ENCODE measurements at regions not wholly inside any gene's neighbourhood (a gene's known extent, or its start where the extent isn't known, plus 50 kb on each side); places are given as distances from the start of the nearest gene placed in this dataset.

DNA sequence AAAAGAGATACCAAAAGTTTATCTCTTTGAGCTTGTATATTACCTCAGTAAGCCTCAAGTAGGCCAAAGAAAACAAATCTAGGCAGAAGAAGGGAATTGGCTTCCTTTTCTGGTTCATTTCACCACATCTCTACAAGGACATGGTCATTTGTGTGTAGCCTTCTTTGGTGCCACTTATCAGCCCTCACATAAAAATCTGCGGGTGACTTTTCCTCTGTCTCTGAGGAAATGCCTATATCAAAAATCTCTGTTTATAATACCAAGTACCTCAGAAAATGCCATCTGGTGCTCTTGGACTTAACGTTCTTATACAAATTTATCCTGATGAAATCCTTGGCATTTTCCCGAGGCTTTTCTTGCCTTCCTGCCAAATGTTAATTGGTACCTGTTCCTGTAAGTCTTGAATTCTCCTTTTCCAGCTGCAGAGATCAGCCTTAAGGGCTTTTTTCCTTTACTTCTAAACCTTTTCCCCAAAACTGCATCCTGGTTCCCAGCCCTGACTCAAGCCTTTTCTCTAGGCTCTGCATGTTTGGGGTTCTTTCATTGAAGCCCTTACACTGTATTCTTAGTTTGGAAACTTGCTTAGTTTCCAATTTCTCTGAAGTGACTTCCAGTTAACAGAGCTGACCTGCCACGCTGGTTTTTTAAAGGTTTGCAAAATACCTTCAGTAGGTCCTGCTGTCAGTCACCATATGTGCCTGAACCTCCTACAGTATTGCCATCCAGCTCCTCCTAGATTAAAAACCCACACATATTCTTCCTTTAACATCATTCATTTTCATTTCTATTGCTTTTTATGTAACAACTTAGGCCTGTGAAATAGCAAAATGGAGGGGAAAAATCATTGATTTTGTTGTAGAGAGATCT, 191.2 kb upstream of the PREP start:
- TF ChIP-seq, protein P1, sequence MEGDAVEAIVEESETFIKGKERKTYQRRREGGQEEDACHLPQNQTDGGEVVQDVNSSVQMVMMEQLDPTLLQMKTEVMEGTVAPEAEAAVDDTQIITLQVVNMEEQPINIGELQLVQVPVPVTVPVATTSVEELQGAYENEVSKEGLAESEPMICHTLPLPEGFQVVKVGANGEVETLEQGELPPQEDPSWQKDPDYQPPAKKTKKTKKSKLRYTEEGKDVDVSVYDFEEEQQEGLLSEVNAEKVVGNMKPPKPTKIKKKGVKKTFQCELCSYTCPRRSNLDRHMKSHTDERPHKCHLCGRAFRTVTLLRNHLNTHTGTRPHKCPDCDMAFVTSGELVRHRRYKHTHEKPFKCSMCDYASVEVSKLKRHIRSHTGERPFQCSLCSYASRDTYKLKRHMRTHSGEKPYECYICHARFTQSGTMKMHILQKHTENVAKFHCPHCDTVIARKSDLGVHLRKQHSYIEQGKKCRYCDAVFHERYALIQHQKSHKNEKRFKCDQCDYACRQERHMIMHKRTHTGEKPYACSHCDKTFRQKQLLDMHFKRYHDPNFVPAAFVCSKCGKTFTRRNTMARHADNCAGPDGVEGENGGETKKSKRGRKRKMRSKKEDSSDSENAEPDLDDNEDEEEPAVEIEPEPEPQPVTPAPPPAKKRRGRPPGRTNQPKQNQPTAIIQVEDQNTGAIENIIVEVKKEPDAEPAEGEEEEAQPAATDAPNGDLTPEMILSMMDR (IDR thresholded peaks at IDR 0.05): no peak
- TF ChIP-seq POLR2A (IDR thresholded peaks at IDR 0.05): no peak

All from thyroid gland (tissue), 4 donors.